ENCODE measurements at regions not wholly inside any gene's neighbourhood (a gene's known extent, or its start where the extent isn't known, plus 50 kb on each side); places are given as distances from the start of the nearest gene placed in this dataset.
"Not testable (repeated sequence)": the region's sequence is repeated elsewhere in the genome, so short reads cannot be mapped to it uniquely, and the experiment has no call there.

DNA sequence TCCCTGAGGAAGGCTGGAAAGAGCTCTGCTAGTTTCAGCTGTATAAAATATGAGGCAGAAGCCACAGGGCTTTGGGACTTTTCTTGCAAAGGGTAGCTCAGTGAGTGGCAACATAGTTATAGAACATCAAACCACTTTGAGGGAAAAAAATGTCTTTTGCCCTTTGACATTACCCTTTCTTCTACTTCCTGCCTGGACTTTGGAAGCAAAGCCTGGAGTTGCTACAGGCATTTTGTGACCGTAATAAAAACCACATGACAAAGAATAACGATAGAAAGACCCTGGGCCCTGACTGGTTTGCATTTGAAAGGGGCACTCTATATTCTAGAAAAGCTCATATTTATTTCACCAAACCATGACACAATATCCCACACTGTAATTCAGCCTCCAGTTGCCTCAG, 440.9 kb downstream of the DIRAS2 start:
- no peak for DNase-seq (ENCODE audit: low read depth, low spot score)

DNA sequence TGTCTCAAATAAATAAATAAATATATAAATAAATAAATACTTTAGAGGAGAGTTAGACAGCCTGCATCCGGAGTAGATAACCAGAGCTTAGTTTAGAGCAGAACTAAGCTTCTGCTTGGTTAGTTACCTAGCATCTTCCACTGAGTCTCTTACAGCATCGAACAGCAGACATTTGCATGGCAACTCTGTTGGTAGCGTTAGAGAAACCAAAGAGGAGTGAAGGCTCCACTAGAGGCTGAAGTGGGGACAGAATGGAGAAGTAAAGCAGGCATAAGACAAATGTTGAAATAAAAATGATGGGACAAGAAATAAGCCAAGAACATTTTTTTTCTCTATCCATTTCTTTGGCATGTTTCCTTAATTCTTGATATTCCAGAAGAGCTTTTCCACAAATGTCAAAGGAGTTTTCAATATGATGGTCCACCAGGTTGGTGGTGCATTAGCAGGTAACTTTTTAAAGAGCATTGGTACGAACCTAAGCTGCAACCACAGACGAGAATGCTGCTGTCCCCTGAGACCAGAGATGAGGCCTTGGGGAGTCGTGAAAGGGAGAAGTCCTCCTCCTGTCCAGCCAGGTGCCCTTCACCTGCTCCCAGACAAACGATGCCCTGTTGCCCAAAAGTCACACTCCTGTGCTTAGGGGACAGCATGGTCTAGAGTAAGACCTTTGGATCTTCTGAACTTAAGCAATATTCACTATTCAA, 438.3 kb downstream of the DIRAS2 start:
- no peak overlapping the region for H3K4me3 ChIP-seq (ENCODE audit: low read length)
- no peak for DNase-seq (ENCODE audit: low read depth, low spot score)

More for the DNA sequence above, 440.9 kb downstream of the DIRAS2 start:
- H3K4me3 ChIP-seq (ENCODE audit: low read length), result no peak overlapping the region

- not testable (repeated sequence) for DNase-seq (ENCODE audit: low read depth, low spot score); H3K4me3 ChIP-seq (ENCODE audit: low read length)
These were observed 429.6 kb downstream of the DIRAS2 start for GRCh38 chr9:90213045-90213444.

GRCh38 chr9:90219548-90220118, 423.0 kb downstream of the DIRAS2 start:
- H3K4me3 ChIP-seq (ENCODE audit: low read length), result no peak overlapping the region
- DNase-seq (ENCODE audit: low read depth, low spot score), result peak; percentile 4

DNA sequence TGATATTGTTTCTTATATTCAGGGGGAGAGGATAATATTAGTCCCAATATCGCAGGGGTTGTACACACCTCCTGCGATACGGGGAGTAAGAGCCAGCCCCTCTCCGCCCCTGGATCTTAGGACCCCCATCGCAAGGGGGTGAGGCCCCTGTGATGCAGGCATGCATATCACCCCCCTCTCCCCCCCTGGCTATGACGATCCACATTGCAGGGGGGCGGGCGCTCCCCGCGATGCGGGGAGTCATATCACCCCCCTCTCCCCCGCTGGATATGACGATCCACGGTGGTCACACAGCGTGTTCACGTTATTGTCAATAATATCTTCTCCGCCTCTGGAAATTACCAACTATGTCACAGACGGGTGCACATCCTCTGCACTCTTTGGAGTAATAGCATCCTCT, 420.7 kb downstream of the DIRAS2 start:
- H3K4me3 ChIP-seq (ENCODE audit: low read length); DNase-seq (ENCODE audit: low read depth, low spot score): not testable (repeated sequence)

DNA sequence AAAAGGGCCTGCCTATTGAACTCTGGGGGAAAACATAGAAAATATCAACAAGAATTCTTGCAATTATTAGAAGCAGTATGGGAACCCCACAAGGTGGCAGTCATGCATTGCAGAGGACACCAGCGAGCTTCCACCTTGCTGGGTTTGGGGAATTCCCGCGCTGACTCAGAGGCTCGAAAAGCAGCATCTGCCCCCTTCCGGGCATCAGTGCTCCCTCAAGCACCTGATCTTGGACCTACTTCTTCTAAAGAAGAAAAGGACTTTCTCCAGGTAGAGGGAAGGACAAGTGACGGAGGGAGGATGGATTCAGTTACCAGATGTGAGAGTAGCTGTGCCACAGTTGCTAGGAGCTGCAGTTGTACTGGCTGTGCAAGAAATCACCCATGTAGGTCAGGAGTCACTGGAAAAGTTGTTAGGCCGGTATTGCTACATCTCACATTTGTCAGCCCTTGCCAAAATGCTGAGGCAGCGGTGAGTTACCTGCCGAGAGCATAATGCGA, 415.7 kb downstream of the DIRAS2 start:
- DNase-seq (ENCODE audit: low read depth, low spot score), result peak; percentile 27
- H3K4me3 ChIP-seq (ENCODE audit: low read length), result not testable (repeated sequence)

- H3K4me3 ChIP-seq (ENCODE audit: low read length); DNase-seq (ENCODE audit: low read depth, low spot score): not testable (repeated sequence)
These were observed 409.5 kb downstream of the DIRAS2 start for GRCh38 chr9:90233081-90233480.

DNA sequence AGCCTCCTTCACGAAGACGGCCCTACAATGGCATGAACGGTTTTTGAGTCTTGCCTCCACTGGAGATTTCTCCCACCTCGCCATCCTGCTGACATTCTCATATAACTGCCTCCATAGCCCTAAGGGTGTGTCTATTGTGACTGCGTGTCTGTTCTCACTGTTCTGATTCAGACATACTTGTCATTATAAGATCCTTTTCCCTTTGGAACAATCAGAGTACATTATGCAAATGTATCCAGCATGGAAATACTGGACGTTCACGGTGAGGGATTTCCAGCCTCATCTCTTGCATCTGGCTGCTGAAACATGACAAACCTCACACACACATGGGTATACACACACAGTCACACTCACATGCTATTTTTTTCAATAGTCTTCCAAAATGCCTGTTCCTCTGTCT, 402.1 kb downstream of the DIRAS2 start:
- no peak overlapping the region for H3K4me3 ChIP-seq (ENCODE audit: low read length)
- no peak for DNase-seq (ENCODE audit: low read depth, low spot score)

- DNase-seq (ENCODE audit: low read depth, low spot score), result no peak
- no peak overlapping the region for H3K4me3 ChIP-seq (ENCODE audit: low read length)
These were observed 397.0 kb downstream of the DIRAS2 start for GRCh38 chr9:90245661-90246060.

DNA sequence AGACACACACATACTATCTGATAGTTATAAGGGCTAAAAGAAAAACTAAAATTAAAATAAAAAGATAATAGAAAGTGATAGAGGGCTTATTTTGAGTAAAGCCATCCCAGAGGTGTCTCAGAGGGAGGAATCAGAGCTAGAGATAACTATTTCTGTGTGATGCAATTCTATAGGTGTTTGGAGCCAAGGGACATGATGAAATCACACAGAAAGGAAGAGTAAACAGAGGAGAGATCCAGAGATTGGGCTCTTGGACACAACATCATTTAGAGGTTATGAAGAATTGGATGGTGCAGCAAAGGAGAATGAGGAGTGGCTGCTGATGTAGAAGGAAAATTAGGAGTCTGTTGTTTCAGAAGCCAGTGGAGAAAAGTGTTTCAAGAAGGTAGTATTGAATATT, 393.5 kb downstream of the DIRAS2 start:
- DNase-seq (ENCODE audit: low read depth, low spot score), result no peak
- H3K4me3 ChIP-seq (ENCODE audit: low read length), result no peak overlapping the region

DNA sequence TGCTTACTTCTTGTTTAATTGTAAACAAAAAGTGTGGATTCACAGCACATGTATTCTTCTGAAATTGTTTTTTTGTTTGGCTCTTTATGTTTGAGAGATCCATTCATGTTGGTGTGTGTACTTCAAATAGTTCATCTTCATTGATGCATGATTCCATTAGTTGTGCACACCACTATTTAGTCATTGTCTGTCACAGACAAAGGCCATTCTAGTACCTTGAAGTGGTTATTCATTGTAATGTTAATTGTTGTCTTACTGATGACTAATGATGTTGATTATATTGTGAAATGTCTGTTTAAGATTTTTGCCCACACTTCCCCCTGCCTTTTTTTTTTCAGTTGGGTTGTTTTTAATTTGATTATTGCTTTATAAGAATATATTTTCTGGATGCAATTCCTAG, 391.3 kb downstream of the DIRAS2 start:
- H3K4me3 ChIP-seq (ENCODE audit: low read length), result no peak overlapping the region
- no peak for DNase-seq (ENCODE audit: low read depth, low spot score)

DNA sequence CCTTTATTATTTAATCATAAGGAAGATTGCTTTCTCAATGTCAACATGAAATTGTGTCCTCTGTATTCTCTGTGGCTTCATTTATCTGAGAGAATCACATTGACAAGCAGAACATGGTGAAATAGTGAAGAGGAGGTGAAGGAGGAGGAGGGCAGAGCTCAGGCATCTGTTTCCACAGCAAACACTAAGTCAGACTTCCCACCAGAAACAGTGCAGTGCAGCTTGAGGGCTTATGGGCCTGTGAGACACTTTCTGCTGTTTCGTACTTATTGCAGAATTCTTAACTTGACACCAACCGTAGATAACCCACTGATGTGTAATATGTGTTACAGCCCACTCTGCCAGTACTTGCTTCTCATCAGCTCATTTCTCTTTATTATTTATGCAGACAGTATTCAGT, 386.3 kb downstream of the DIRAS2 start:
- DNase-seq (ENCODE audit: low read depth, low spot score), result no peak
- no peak overlapping the region for H3K4me3 ChIP-seq (ENCODE audit: low read length)

DNA sequence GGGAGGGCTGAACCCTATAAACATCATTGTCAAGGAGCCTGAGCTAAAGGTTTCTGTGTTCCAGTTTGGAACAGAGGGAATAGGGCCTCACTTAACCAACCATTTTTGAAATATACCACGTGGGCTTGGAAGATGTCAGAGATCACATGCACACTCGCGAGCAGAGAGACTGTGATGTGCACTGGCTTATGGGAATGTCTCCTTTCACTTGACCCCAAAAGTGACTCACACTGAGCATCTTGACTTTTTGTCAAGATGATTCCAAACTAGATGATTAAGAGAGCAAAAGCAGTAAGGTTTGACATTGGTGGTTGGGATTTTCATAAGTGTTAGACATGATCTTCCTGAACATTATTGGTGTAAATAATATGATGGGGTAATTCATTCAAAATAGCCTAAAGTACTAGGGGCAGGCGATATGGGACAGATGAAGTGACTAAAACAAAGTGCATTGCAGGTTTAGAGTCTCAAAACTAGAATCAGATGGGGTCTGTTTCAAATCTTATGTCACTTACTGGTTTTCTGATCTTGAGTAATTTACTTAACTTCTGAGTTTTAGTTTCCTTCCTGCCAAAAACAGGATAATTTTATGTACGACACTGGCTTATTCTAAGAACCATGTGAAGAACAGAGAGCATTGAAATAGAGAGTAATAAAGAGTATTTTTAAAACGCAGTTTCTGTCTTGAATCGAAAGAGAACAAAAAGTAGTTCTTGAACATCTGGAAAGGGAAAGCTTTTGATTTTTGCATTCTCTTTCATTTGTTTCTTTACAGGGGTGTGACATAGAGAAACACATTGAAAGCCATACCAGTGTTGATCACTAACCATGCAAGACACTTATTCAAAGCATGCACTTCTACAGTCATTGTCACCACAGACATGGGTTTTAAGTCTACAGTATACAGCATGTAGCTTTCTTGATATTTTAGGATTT, 383.0 kb downstream of the DIRAS2 start:
- no peak overlapping the region for H3K4me3 ChIP-seq (ENCODE audit: low read length)
- DNase-seq (ENCODE audit: low read depth, low spot score), result no peak

DNA sequence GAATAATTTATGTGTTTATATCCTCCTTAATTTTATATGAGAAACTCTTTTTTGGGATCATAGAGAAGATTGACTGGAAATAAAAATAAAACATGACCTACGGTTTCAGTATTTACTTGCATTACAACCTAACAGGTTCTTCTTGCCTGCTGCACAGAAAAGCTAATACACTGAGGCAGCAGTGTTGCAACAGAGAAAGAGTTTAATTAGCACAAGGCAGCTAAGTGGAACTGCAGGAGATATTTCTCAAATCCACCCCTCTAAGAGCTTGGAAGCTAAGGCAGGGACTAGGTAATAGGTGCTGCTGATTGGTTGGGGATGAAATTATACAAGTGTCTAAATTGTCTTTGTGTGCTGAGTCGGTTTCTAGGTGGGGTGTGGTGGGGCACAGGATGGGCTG, 380.9 kb downstream of the DIRAS2 start:
- H3K4me3 ChIP-seq (ENCODE audit: low read length), result no peak overlapping the region

GRCh38 chr9:90268613-90269012, 374.0 kb downstream of the DIRAS2 start:
- H3K4me3 ChIP-seq (ENCODE audit: low read length), result no peak overlapping the region
- no peak for DNase-seq (ENCODE audit: low read depth, low spot score)

More for the DNA sequence above, 380.9 kb downstream of the DIRAS2 start:
- no peak for DNase-seq (ENCODE audit: low read depth, low spot score)

DNA sequence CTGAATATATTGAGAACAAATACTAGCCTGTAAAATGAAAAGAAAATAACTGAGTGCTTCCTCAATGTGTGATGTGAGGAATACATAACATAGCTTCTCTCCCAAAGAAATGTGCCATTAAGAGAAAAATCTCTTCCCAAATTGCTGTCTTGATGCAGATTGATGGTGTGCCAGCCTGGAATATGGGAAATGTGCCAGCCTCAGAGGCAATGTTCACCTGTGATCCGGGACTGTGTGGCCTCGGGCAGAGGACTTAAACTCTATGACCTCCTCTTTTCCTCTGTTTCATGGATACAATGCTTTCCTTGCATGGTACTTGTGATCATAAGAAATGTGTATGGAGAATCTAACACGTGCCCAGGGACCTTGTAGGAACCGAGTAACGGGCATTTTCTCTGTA, 370.9 kb downstream of the DIRAS2 start:
- DNase-seq (ENCODE audit: low read depth, low spot score), result no peak

DNA sequence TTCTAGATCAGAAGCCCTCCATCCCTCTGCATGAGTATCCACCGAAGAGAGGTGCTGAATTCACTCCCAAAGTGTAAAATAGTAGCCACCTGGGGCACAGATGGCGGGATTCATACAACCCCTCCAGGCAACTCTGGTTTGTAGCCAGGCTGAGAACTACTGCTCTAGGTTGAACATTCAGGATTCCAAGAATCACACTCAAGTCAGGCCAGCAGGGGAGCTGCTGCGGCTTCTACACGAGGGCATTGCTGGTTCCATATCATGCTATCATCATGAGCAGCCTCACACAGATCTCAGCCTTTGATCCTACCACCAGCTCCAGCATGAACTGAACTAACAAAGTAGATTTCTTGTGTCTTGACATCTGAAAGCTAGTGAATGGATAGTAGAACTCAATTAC, 367.9 kb downstream of the DIRAS2 start:
- H3K4me3 ChIP-seq (ENCODE audit: low read length), result no peak overlapping the region
- no peak for DNase-seq (ENCODE audit: low read depth, low spot score)

More for the DNA sequence above, 370.9 kb downstream of the DIRAS2 start:
- H3K4me3 ChIP-seq (ENCODE audit: low read length), result no peak overlapping the region

DNA sequence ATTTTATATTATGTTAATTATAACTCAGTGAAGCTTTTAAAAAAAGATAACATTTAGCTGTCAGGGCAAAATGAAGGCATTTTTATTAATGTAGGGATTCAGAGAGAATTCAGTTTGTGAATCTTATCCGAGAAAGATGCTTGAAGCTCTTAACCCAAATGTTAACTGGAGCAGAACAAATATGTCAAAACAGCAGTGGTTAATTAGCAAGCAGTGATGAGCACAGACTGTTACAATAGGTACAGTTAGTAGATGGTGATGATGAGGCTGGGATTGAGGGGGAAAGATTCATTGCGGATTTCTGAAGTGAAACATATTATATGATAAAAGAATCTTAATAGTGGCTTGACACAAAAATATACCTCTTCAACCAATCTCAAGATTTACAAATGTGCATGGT, 356.7 kb downstream of the DIRAS2 start:
- DNase-seq (ENCODE audit: low read depth, low spot score), result no peak

GRCh38 chr9:90287567-90288274, 354.9 kb downstream of the DIRAS2 start:
- DNase-seq (ENCODE audit: low read depth, low spot score), result no peak
- H3K4me3 ChIP-seq (ENCODE audit: low read length), result no peak overlapping the region

More for the DNA sequence above, 356.7 kb downstream of the DIRAS2 start:
- no peak overlapping the region for H3K4me3 ChIP-seq (ENCODE audit: low read length)

Data from Jurkat, Clone E6-1 (cell line).